Hepatocyte (in vitro differentiated cells): ENCODE measurements at regions not wholly inside any gene's neighbourhood (a gene's known extent, or its start where the extent isn't known, plus 50 kb on each side); places are given as distances from the start of the nearest gene placed in this dataset.

Experiments used
- CTCF ChIP-seq: fragments of 200-600 bp; sonication (generic); IDR thresholded peaks from 2 replicates; pipeline ENCODE4 v1.5.1; 2016; ENCODE audit warnings: antibody characterized with exemption, mild to moderate bottlenecking; ENCODE audit not compliant: poor library complexity
- EZH2phosphoT487 ChIP-seq: fragments of 200-600 bp; sonication (generic); IDR thresholded peaks from one replicate; pipeline ENCODE4 v1.6.1; 2018; ENCODE audit warnings: antibody characterized with exemption, mild to moderate bottlenecking, low read depth, moderate library complexity; ENCODE audit not compliant: unreplicated experiment, severe bottlenecking

GRCh38 chr21:35410656-35411055 lies 361.6 kb upstream of the RUNX1 start:
- TF ChIP-seq CTCF (no peak), EZH2phosphoT487 (no peak)
